GM23248 (cell line): ENCODE measurements at regions not wholly inside any gene's neighbourhood (a gene's known extent, or its start where the extent isn't known, plus 50 kb on each side); places are given as distances from the start of the nearest gene placed in this dataset.

Source experiments
- EZH2 ChIP-seq: fragments of 200-600 bp; sonication (generic); IDR thresholded peaks from 2 replicates; pipeline ENCODE4 v1.6.1; 2018; ENCODE audit warnings: antibody characterized with exemption, mild to moderate bottlenecking; ENCODE audit not compliant: insufficient read depth, poor library complexity, severe bottlenecking
- EZH2phosphoT487 ChIP-seq: fragments of 200-600 bp; sonication (generic); IDR thresholded peaks from 2 replicates; pipeline ENCODE4 v1.6.1; 2018; ENCODE audit warnings: antibody characterized with exemption, moderate library complexity, mild to moderate bottlenecking, low read depth; ENCODE audit not compliant: insufficient read depth

DNA sequence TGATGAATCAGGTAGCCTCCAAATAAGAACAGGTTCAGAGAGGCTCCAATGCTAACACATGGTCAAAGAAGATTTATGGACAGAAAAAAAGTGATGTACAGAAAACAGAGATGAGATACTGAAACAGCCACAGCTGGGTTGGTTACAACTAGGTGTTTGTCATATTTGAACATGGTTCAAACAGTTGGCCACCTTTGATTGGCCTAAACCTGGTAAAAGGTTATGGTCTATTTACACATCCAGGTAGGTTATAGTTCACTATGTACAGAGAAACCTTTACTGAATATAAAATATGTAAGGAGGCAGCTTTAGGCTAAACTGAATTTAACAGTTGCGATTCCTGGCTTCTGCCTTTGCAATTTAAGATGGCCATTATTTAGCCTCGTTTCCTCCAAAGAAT is 134.0 kb upstream of the ZNF366 start:
- TF ChIP-seq EZH2phosphoT487, result no peak
- no peak for TF ChIP-seq EZH2
